ENCODE measurements at regions not wholly inside any gene's neighbourhood (a gene's known extent, or its start where the extent isn't known, plus 50 kb on each side); places are given as distances from the start of the nearest gene placed in this dataset.

GRCh38 chr7:117951691-117952280 is 78.5 kb upstream of the CTTNBP2 start:
- TF ChIP-seq GABPA (IDR thresholded peaks at IDR 0.05 in 1 of 2, conservative IDR thresholded peaks at IDR 0.05 in 1 of 2) (no peak), CTCF (IDR thresholded peaks at IDR 0.05; ENCODE audit: low read depth, low read length, missing input control) (no peak)

Data from liver (tissue), 3 donors.